ENCODE measurements at regions not wholly inside any gene's neighbourhood (a gene's known extent, or its start where the extent isn't known, plus 50 kb on each side); places are given as distances from the start of the nearest gene placed in this dataset.

GRCh38 chr10:43978936-43979335 is 330.3 kb upstream of the ZNF32 start:
- Mint-ChIP-seq H3K4me1 (ENCODE audit: low read depth) (no peaks in the 10 kb centered on the region), H3K27ac (no peak overlapping the region), H3K4me3 (ENCODE audit: low read depth) (no peak overlapping the region), H3K27me3 (no peaks in the 10 kb centered on the region), H3K9me3 (ENCODE audit: low read depth) (no peaks in the 10 kb centered on the region), H3K36me3 (ENCODE audit: insufficient read depth) (no peaks in the 10 kb centered on the region)
- no peak for TF ChIP-seq CTCF (IDR thresholded peaks at IDR 0.05; ENCODE audit: unreplicated experiment)
- no peak for DNase-seq (ENCODE audit: low spot score, unreplicated experiment)

GRCh38 chr10:43978091-43978490 is 329.4 kb upstream of the ZNF32 start:
- no peak for TF ChIP-seq CTCF (IDR thresholded peaks at IDR 0.05; ENCODE audit: unreplicated experiment)
- H3K27me3 Mint-ChIP-seq = no peaks in the 10 kb centered on the region
- H3K36me3 Mint-ChIP-seq (ENCODE audit: insufficient read depth) = no peaks in the 10 kb centered on the region
- no peak overlapping the region for H3K4me3 Mint-ChIP-seq (ENCODE audit: low read depth)
- H3K9me3 Mint-ChIP-seq (ENCODE audit: low read depth) = no peaks in the 10 kb centered on the region
- no peak for DNase-seq (ENCODE audit: low spot score, unreplicated experiment)
- no peak overlapping the region for H3K27ac Mint-ChIP-seq
- H3K4me1 Mint-ChIP-seq (ENCODE audit: low read depth) = no peaks in the 10 kb centered on the region

- no peak overlapping the region for H3K27ac Mint-ChIP-seq
- H3K9me3 Mint-ChIP-seq (ENCODE audit: low read depth) = no peaks in the 10 kb centered on the region
- no peaks in the 10 kb centered on the region for H3K4me1 Mint-ChIP-seq (ENCODE audit: low read depth)
- no peak for DNase-seq (ENCODE audit: low spot score, unreplicated experiment)
- TF ChIP-seq CTCF (IDR thresholded peaks at IDR 0.05; ENCODE audit: unreplicated experiment) = no peak
- H3K4me3 Mint-ChIP-seq (ENCODE audit: low read depth) = no peak overlapping the region
- H3K27me3 Mint-ChIP-seq = no peaks in the 10 kb centered on the region
- no peaks in the 10 kb centered on the region for H3K36me3 Mint-ChIP-seq (ENCODE audit: insufficient read depth)
Observed at GRCh38 chr10:43976292-43976691, 327.6 kb upstream of the ZNF32 start.

GRCh38 chr10:43973801-43974200 is 325.1 kb upstream of the ZNF32 start:
- TF ChIP-seq CTCF (IDR thresholded peaks at IDR 0.05; ENCODE audit: unreplicated experiment) = no peak
- Mint-ChIP-seq H3K4me3 (ENCODE audit: low read depth) (no peak overlapping the region), H3K27ac (no peak overlapping the region), H3K4me1 (ENCODE audit: low read depth) (no peaks in the 10 kb centered on the region), H3K27me3 (peaks cover 4% of the 10 kb centered on the region), H3K36me3 (ENCODE audit: insufficient read depth) (no peaks in the 10 kb centered on the region), H3K9me3 (ENCODE audit: low read depth) (no peaks in the 10 kb centered on the region)
- no peak for DNase-seq (ENCODE audit: low spot score, unreplicated experiment)

- Mint-ChIP-seq H3K27me3 (peaks cover 4% of the 10 kb centered on the region), H3K4me1 (ENCODE audit: low read depth) (no peaks in the 10 kb centered on the region), H3K36me3 (ENCODE audit: insufficient read depth) (no peaks in the 10 kb centered on the region), H3K27ac (no peak overlapping the region), H3K4me3 (ENCODE audit: low read depth) (no peak overlapping the region), H3K9me3 (ENCODE audit: low read depth) (no peaks in the 10 kb centered on the region)
- no peak for DNase-seq (ENCODE audit: low spot score, unreplicated experiment)
- no peak for TF ChIP-seq CTCF (IDR thresholded peaks at IDR 0.05; ENCODE audit: unreplicated experiment)
Observed at GRCh38 chr10:43972976-43973647, 324.4 kb upstream of the ZNF32 start.
